ENCODE measurements at regions not wholly inside any gene's neighbourhood (a gene's known extent, or its start where the extent isn't known, plus 50 kb on each side); places are given as distances from the start of the nearest gene placed in this dataset.

- H3K27me3 Mint-ChIP-seq (ENCODE audit: unreplicated experiment): no peaks in the 10 kb centered on the region
- H3K4me3 Mint-ChIP-seq (ENCODE audit: unreplicated experiment): no peak overlapping the region
- no peak for TF ChIP-seq CTCF (IDR thresholded peaks at IDR 0.05; ENCODE audit: unreplicated experiment)
- H3K9me3 Mint-ChIP-seq (ENCODE audit: unreplicated experiment): no peaks in the 10 kb centered on the region
- H3K36me3 Mint-ChIP-seq (ENCODE audit: low read depth, unreplicated experiment): no peaks in the 10 kb centered on the region
- H3K27ac Mint-ChIP-seq (ENCODE audit: unreplicated experiment): no peak overlapping the region
- DNase-seq (ENCODE audit: low spot score): no peak
- no peaks in the 10 kb centered on the region for H3K4me1 Mint-ChIP-seq (ENCODE audit: unreplicated experiment)
These were observed 711.8 kb downstream of the UQCRFS1 start for GRCh38 chr19:28500982-28501630.

- no peak for TF ChIP-seq CTCF (IDR thresholded peaks at IDR 0.05; ENCODE audit: unreplicated experiment)
- no peaks in the 10 kb centered on the region for H3K9me3 Mint-ChIP-seq (ENCODE audit: unreplicated experiment)
- no peak overlapping the region for H3K27ac Mint-ChIP-seq (ENCODE audit: unreplicated experiment)
- no peaks in the 10 kb centered on the region for H3K27me3 Mint-ChIP-seq (ENCODE audit: unreplicated experiment)
- no peaks in the 10 kb centered on the region for H3K36me3 Mint-ChIP-seq (ENCODE audit: low read depth, unreplicated experiment)
- no peak overlapping the region for H3K4me3 Mint-ChIP-seq (ENCODE audit: unreplicated experiment)
- no peak for DNase-seq (ENCODE audit: low spot score)
- H3K4me1 Mint-ChIP-seq (ENCODE audit: unreplicated experiment): no peaks in the 10 kb centered on the region
These were observed 712.7 kb downstream of the UQCRFS1 start for GRCh38 chr19:28500296-28500695.

- no peaks in the 10 kb centered on the region for H3K27me3 Mint-ChIP-seq (ENCODE audit: unreplicated experiment)
- no peaks in the 10 kb centered on the region for H3K36me3 Mint-ChIP-seq (ENCODE audit: low read depth, unreplicated experiment)
These were observed 714.5 kb downstream of the UQCRFS1 start for GRCh38 chr19:28498404-28498976.

GRCh38 chr19:28497887-28498286 is 715.1 kb downstream of the UQCRFS1 start:
- Mint-ChIP-seq H3K4me1 (ENCODE audit: unreplicated experiment) (peaks cover 2% of the 10 kb centered on the region), H3K9me3 (ENCODE audit: unreplicated experiment) (no peaks in the 10 kb centered on the region), H3K36me3 (ENCODE audit: low read depth, unreplicated experiment) (no peaks in the 10 kb centered on the region), H3K4me3 (ENCODE audit: unreplicated experiment) (no peak overlapping the region), H3K27me3 (ENCODE audit: unreplicated experiment) (no peaks in the 10 kb centered on the region), H3K27ac (ENCODE audit: unreplicated experiment) (no peak overlapping the region)
- TF ChIP-seq CTCF (IDR thresholded peaks at IDR 0.05; ENCODE audit: unreplicated experiment): no peak
- DNase-seq (ENCODE audit: low spot score): no peak

More at GRCh38 chr19:28498404-28498976, 714.5 kb downstream of the UQCRFS1 start:
- no peak for DNase-seq (ENCODE audit: low spot score)
- Mint-ChIP-seq H3K9me3 (ENCODE audit: unreplicated experiment) (no peaks in the 10 kb centered on the region), H3K4me3 (ENCODE audit: unreplicated experiment) (no peak overlapping the region), H3K4me1 (ENCODE audit: unreplicated experiment) (peaks cover 2% of the 10 kb centered on the region), H3K27ac (ENCODE audit: unreplicated experiment) (no peak overlapping the region)
- no peak for TF ChIP-seq CTCF (IDR thresholded peaks at IDR 0.05; ENCODE audit: unreplicated experiment)

- H3K27ac Mint-ChIP-seq (ENCODE audit: unreplicated experiment): no peak overlapping the region
- no peak for TF ChIP-seq CTCF (IDR thresholded peaks at IDR 0.05; ENCODE audit: unreplicated experiment)
- H3K4me3 Mint-ChIP-seq (ENCODE audit: unreplicated experiment): no peak overlapping the region
- no peak for DNase-seq (ENCODE audit: low spot score)
- H3K36me3 Mint-ChIP-seq (ENCODE audit: low read depth, unreplicated experiment): no peaks in the 10 kb centered on the region
- peaks cover 2% of the 10 kb centered on the region for H3K4me1 Mint-ChIP-seq (ENCODE audit: unreplicated experiment)
- H3K27me3 Mint-ChIP-seq (ENCODE audit: unreplicated experiment): no peaks in the 10 kb centered on the region
- H3K9me3 Mint-ChIP-seq (ENCODE audit: unreplicated experiment): no peaks in the 10 kb centered on the region
These were observed 715.8 kb downstream of the UQCRFS1 start for GRCh38 chr19:28497137-28497536.
